Kidney (tissue), 13 donors: ENCODE measurements at regions not wholly inside any gene's neighbourhood (a gene's known extent, or its start where the extent isn't known, plus 50 kb on each side); places are given as distances from the start of the nearest gene placed in this dataset.

Experiments
- DNase-seq, 5 donors: peaks; one replicate each; pipeline ENCODE4 v3.0.0-alpha.2; 2013 to 2020
- FAIRE-seq: peaks from 2 replicates; lab custom pipeline; 2012; peaks lifted over from hg19 to GRCh38; lab: Jason Lieb, UNC
- H3K27ac ChIP-seq, 2 donors: one replicate each; pipeline ENCODE4 v1.7.0; 2013; ENCODE audit warnings: low read depth in 2 of 2, low read length in 2 of 2, inconsistent platforms in 1 of 2
- H3K27me3 ChIP-seq: one replicate; pipeline ENCODE4 v1.7.1; 2013; ENCODE audit warnings: low read length, inconsistent platforms; ENCODE audit not compliant: control insufficient read depth, insufficient read depth
- H3K36me3 ChIP-seq, 3 donors: one replicate each; pipeline versions ENCODE4 v1.7.0 to v1.7.1; 2013; ENCODE audit warnings: low read length in 3 of 3, control low read depth in 1 of 3, inconsistent platforms in 1 of 3; ENCODE audit not compliant: insufficient read depth in 3 of 3, control insufficient read depth in 2 of 3
- H3K4me1 ChIP-seq, 3 donors: one replicate each; pipeline versions ENCODE4 v1.7.0 to v1.7.1; 2013; ENCODE audit warnings: low read length in 3 of 3, inconsistent platforms in 1 of 3, low read depth in 1 of 3; ENCODE audit not compliant: control insufficient read depth in 2 of 3, insufficient read depth in 2 of 3
- H3K4me3 ChIP-seq, 3 donors: one replicate each; pipeline versions ENCODE4 v1.7.0 to v1.8.1; 2013; ENCODE audit warnings: low read length in 3 of 3, control low read depth in 1 of 3, inconsistent platforms in 1 of 3
- H3K9ac ChIP-seq, 3 donors: one replicate each; pipeline versions ENCODE4 v1.7.0 to v1.7.1; 2013; ENCODE audit warnings: low read length in 3 of 3, control low read depth in 1 of 3, inconsistent platforms in 1 of 3
- H3K9me3 ChIP-seq, 3 donors: one replicate each; pipeline versions ENCODE4 v1.7.0 to v1.7.1; 2013; ENCODE audit warnings: low read length in 3 of 3, control low read depth in 1 of 3, inconsistent platforms in 1 of 3; ENCODE audit not compliant: control insufficient read depth in 2 of 3, insufficient read depth in 1 of 3
- intact Hi-C: fragments of 100-400 bp; cut with DNase I; formaldehyde crosslinking; loops from one replicate; pipeline ENCODE4 v1.11.1; 2022
- TF ChIP-seq, protein P1 (sequence below): IDR thresholded peaks from 3 replicates; pipeline ENCODE4 v1.5.1; 2012; ENCODE audit warnings: mild to moderate bottlenecking, moderate library complexity, borderline replicate concordance; ENCODE audit not compliant: insufficient read depth; ENCODE audit errors: extremely low read depth
- donor health status: control.
- donor health status: control.
- donor health status: control.
- donor health status: control.
- donor health status: control.
- donor health status: DM: yes; HTN: yes; CAD: no.
- donor health status: Normal renal cell carcinoma (clear cell type).

DNA sequence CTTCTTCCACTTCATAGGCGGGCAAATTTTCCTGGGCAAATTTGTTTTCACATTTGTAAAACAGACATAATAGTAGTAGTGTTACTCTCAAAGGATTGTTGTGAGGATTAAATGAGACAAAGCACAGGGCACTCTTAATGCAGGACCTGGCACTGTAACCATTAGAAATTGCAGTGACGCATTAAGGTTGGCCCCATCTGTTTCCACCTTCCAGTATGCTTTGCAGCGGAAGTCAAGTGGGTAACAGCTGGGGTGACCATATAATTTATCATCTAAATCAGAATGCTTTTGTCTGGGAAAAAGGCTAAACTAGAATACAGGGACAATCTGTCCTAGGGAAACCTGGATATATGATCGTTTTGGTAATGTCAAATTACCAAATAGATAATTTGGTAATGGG, 132.5 kb upstream of the CACHD1 start:
- Histone ChIP-seq H3K4me3 (no peak overlapping the region), H3K27ac (no peak overlapping the region), H3K27me3 (no peaks in the 10 kb centered on the region), H3K9ac (no peak overlapping the region), H3K4me1 (no peaks in the 10 kb centered on the region), H3K9me3 (no peaks in the 10 kb centered on the region), H3K36me3 (no peaks in the 10 kb centered on the region)
- TF ChIP-seq, protein P1, sequence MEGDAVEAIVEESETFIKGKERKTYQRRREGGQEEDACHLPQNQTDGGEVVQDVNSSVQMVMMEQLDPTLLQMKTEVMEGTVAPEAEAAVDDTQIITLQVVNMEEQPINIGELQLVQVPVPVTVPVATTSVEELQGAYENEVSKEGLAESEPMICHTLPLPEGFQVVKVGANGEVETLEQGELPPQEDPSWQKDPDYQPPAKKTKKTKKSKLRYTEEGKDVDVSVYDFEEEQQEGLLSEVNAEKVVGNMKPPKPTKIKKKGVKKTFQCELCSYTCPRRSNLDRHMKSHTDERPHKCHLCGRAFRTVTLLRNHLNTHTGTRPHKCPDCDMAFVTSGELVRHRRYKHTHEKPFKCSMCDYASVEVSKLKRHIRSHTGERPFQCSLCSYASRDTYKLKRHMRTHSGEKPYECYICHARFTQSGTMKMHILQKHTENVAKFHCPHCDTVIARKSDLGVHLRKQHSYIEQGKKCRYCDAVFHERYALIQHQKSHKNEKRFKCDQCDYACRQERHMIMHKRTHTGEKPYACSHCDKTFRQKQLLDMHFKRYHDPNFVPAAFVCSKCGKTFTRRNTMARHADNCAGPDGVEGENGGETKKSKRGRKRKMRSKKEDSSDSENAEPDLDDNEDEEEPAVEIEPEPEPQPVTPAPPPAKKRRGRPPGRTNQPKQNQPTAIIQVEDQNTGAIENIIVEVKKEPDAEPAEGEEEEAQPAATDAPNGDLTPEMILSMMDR = no peak
- intact Hi-C loops = no loop called here
- no peak for DNase-seq
- FAIRE-seq = no peak

DNA sequence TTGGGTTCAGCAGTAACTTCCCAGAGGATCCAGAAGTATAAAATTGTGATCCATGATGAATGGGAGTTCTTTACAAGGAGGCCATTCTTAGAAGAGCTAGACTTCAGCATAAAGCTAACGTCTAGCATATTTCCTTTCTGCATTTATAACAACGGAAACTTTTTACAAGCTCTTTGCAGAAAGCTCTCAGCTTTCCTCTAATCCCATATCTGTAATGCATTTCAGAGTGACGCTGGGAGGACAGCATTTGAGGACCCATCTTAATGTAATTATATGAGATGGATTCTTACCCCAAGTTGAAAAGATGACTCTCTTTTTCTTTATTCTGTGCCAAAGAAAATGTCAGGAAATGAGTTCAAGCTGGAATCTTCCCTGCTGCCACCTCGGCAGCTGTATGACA, 132.0 kb upstream of the CACHD1 start:
- no peak for FAIRE-seq
- no peak for DNase-seq
- Histone ChIP-seq H3K4me1 (no peaks in the 10 kb centered on the region), H3K9me3 (no peaks in the 10 kb centered on the region), H3K9ac (no peak overlapping the region), H3K4me3 (no peak overlapping the region), H3K27ac (no peak overlapping the region), H3K36me3 (no peaks in the 10 kb centered on the region), H3K27me3 (no peaks in the 10 kb centered on the region)
- intact Hi-C loops = no loop called here
- TF ChIP-seq, protein P1 = no peak

DNA sequence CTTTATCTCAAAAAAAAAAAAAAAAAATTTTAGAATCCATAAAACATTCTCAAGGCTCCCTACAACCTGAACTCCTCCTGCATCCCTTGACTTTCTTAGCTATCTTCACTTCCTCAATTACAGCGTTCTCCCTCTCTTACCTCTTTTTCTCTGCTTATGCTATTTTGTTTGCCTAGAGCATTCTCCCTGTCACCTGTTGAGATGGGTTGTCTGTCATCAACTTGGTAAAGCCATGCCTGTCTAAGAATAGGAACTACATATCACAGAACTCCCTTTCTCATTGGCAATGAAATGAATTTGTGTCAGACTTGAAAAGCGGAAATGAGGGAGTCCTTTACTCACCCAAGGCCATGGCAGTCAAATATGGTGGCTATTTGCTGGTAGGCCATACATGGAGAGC, 129.6 kb upstream of the CACHD1 start:
- FAIRE-seq = no peak
- no peak for DNase-seq
- TF ChIP-seq, protein P1 = no peak

DNA sequence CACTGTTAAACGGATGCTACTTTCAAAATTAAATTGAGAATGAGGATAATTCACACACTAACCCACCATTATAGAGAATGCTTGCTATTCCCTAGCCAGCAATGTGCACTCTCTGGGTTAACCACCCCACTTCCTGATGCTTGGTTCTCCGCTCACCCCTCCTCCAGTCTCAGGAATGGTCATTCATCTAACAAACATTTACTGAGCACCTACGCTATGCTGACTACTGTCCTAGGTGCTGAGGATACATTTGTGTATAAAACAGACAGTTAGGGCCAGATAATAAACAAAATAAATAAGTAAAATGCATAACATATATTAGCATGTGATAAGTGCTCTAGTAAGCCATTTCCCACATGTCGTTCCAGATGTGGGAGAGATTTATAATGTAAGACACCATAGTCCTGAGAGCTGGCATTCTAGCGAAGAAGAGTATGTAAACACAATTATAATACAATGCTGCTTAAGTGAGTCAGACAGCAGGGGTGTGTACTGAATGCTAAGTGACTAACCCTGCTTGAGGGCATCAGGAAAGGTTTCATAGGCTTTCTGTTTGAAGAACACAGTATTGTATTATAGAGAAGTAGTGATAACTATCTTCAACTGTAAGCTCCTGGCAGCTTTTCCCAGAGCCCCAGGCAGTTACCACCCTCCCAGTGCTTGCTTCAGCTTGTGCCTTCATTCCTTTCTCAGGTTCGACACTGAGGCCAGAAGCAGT, 126.7 kb upstream of the CACHD1 start:
- DNase-seq = peak in 2 of 5 donors; percentile 38
- intact Hi-C loops = no loop called here
- no peak overlapping the region for H3K9ac ChIP-seq
- no peak overlapping the region for H3K4me3 ChIP-seq
- no peaks in the 10 kb centered on the region for H3K27me3 ChIP-seq
- no peaks in the 10 kb centered on the region for H3K36me3 ChIP-seq
- H3K27ac ChIP-seq = no peak overlapping the region
- FAIRE-seq = no peak
- TF ChIP-seq, protein P1 = no peak
- no peaks in the 10 kb centered on the region for H3K9me3 ChIP-seq
- no peaks in the 10 kb centered on the region for H3K4me1 ChIP-seq

More for the DNA sequence above, 129.6 kb upstream of the CACHD1 start:
- Histone ChIP-seq H3K4me3 (no peak overlapping the region), H3K27me3 (no peaks in the 10 kb centered on the region), H3K9ac (no peak overlapping the region), H3K27ac (no peak overlapping the region), H3K36me3 (no peaks in the 10 kb centered on the region), H3K9me3 (no peaks in the 10 kb centered on the region), H3K4me1 (no peaks in the 10 kb centered on the region)
- intact Hi-C loops = no loop called here
